ENCODE measurements at regions not wholly inside any gene's neighbourhood (a gene's known extent, or its start where the extent isn't known, plus 50 kb on each side); places are given as distances from the start of the nearest gene placed in this dataset.

DNA sequence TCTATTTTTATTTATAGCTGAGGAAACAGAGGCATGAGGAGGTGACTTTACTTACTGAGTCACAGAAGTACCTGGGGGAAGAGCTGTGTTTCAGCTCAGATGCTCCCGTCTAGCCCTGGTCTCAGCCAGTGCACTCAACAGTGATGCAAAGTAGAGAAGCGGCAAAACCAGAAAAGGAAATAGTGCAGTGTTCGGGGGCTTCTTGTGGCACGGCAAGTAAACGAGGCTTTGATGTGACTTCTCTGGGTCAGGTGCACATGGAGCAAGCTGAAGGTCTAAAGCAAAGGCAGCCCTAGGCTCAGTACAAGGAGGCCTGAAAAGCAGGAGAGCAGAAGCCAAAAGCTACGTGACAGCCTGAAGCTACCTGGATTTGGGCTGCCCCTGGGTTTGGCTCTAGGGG, 526.7 kb upstream of the ADAMTS16 start:
- no peaks in the 10 kb centered on the region for H3K79me2 ChIP-seq (ENCODE audit: control insufficient read depth, insufficient read depth, low read length)
- no peaks in the 10 kb centered on the region for H3K27me3 ChIP-seq (ENCODE audit: control insufficient read depth in 2 of 2, insufficient read depth in 2 of 2, low read length in 2 of 2)
- H4K20me1 ChIP-seq (replicated peaks; ENCODE audit: control insufficient read depth, extremely low read depth, insufficient read depth, low read length): no peaks in the 10 kb centered on the region
- CTCF ChIA-PET: no interaction called here
- no peak overlapping the region for H2AFZ ChIP-seq (ENCODE audit: low read depth, low read length)
- no peak overlapping the region for H3K4me2 ChIP-seq (ENCODE audit: insufficient read depth, low read length)
- no peaks in the 10 kb centered on the region for H3K9me1 ChIP-seq (replicated peaks; ENCODE audit: control insufficient read depth, extremely low read depth, insufficient read depth, low read length)
- dilution Hi-C loops (cut with MboI; ENCODE audit: extremely low pct_ligation_motif_present, low sequenced_read_pairs): no loop called here
- no peak overlapping the region for H3K27ac ChIP-seq (ENCODE audit: insufficient read depth, low read depth, low read length)
- intact Hi-C loops (cut with micrococcal nuclease): no loop called here
- H3K4me3 ChIP-seq (replicated peaks in 1 of 3; ENCODE audit: insufficient read depth in 1 of 3, low read depth in 1 of 3, low read length in 3 of 3): no peak overlapping the region
- no peak overlapping the region for H3K9ac ChIP-seq (replicated peaks; ENCODE audit: extremely low read depth, insufficient read depth, low read length)
- TF ChIP-seq GATA2 (IDR thresholded peaks at IDR 0.05; ENCODE audit: insufficient read depth, insufficient read length, low read depth, low read length): no peak
- no peak for TF ChIP-seq FOS (IDR thresholded peaks at IDR 0.05; ENCODE audit: borderline replicate concordance, insufficient read depth, low read length)
- TF ChIP-seq, protein P1, sequence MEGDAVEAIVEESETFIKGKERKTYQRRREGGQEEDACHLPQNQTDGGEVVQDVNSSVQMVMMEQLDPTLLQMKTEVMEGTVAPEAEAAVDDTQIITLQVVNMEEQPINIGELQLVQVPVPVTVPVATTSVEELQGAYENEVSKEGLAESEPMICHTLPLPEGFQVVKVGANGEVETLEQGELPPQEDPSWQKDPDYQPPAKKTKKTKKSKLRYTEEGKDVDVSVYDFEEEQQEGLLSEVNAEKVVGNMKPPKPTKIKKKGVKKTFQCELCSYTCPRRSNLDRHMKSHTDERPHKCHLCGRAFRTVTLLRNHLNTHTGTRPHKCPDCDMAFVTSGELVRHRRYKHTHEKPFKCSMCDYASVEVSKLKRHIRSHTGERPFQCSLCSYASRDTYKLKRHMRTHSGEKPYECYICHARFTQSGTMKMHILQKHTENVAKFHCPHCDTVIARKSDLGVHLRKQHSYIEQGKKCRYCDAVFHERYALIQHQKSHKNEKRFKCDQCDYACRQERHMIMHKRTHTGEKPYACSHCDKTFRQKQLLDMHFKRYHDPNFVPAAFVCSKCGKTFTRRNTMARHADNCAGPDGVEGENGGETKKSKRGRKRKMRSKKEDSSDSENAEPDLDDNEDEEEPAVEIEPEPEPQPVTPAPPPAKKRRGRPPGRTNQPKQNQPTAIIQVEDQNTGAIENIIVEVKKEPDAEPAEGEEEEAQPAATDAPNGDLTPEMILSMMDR (IDR thresholded peaks at IDR 0.05; ENCODE audit: extremely low read depth in 1 of 2, insufficient read depth in 1 of 2, low read depth in 1 of 2, low read length in 2 of 2): no peak
- TF ChIP-seq JUN (IDR thresholded peaks at IDR 0.05; ENCODE audit: borderline replicate concordance, insufficient read depth, insufficient read length, low read depth): no peak
- TF ChIP-seq EZH2 (IDR thresholded peaks at IDR 0.05; ENCODE audit: borderline replicate concordance, low read depth, low read length, severe bottlenecking): no peak
- TF ChIP-seq MYC (IDR thresholded peaks at IDR 0.05; ENCODE audit: low read depth, low read length): no peak
- TF ChIP-seq, protein P2, sequence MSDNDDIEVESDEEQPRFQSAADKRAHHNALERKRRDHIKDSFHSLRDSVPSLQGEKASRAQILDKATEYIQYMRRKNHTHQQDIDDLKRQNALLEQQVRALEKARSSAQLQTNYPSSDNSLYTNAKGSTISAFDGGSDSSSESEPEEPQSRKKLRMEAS (IDR thresholded peaks at IDR 0.05; ENCODE audit: insufficient read depth, insufficient read length): no peak
- TF ChIP-seq POLR2AphosphoS5 (IDR thresholded peaks at IDR 0.05; ENCODE audit: insufficient read depth, low read depth, low read length): no peak
- TF ChIP-seq POLR2A (IDR thresholded peaks at IDR 0.05; ENCODE audit: low read depth, low read length): no peak
- H3K4me1 ChIP-seq (ENCODE audit: control insufficient read depth, extremely low read depth, insufficient read depth, low read length): no peaks in the 10 kb centered on the region
- no peaks in the 10 kb centered on the region for H3K9me3 ChIP-seq (replicated peaks; ENCODE audit: control insufficient read depth, insufficient read depth, low read length)
- POLR2A ChIA-PET: no interaction called here
- BruUV-seq (replicated peaks): no TSS peak
- no peaks in the 10 kb centered on the region for H3K36me3 ChIP-seq (ENCODE audit: control insufficient read depth in 2 of 2, extremely low read depth in 1 of 2, insufficient read depth in 2 of 2, low read length in 2 of 2)
- DNase-seq (ENCODE audit: low read depth, low spot score) (no peak), FAIRE-seq (no peak)
